Activated gamma-delta T cell treated with anti-CD3 and anti-CD28 coated beads, Interleukin-2, amount 50 U/mL, for 16 hours (primary cell): ENCODE measurements at regions not wholly inside any gene's neighbourhood (a gene's known extent, or its start where the extent isn't known, plus 50 kb on each side); places are given as distances from the start of the nearest gene placed in this dataset.
"Not testable (repeated sequence)": the region's sequence is repeated elsewhere in the genome, so short reads cannot be mapped to it uniquely, and the experiment has no call there.

Experiments used
- DNase-seq: peaks from one replicate; pipeline ENCODE4 v3.0.0-alpha.2; 2020; ENCODE audit warnings: low read depth

DNA sequence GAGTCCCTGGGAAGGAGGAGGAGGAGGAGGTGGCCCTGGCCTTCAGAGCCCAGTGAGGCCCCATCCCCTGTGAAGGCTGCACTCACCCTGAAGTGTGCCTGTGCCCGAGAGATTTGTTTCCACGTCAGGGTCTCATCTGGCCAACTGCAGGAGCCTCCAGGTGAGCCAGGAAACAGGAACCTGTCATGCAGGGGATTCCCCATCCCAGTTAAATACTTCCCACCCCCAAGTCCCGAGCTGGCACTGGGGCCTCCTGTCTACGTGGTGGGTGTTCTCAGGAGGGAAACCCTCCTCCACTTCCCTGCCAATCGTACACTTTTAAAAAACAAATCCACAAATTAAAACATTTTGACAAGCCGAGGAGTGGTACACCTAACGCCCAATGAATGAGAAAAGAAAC is 50.9 kb upstream of the SFSWAP start:
- DNase-seq, result not testable (repeated sequence)

DNA sequence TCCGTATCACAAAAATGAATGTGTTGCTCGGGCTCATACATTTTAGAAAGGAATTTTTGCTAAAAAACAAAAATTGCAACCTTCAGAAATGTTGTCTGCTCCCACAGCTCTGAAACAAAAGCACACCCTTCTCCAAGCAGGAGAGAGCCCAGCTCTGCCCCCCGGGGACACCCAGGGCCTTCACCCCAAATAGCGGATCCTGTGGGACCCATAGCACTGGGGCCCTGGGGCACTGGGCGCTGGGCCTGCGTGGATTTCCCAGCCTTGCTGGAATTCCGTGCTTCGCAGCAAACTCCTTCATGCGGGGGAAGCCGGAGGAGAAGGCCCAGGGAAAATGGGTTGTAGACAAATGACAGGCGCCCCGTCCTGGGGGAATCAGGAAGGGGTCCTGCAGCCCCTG is 50.5 kb upstream of the SFSWAP start:
- DNase-seq, result not testable (repeated sequence)
